Neural cell (in vitro differentiated cells): ENCODE measurements at regions not wholly inside any gene's neighbourhood (a gene's known extent, or its start where the extent isn't known, plus 50 kb on each side); places are given as distances from the start of the nearest gene placed in this dataset.

Source experiments
- H2AFZ ChIP-seq: fragments of 200-600, 300-800 bp; sonication (generic), shearing (Covaris generic); 2 replicates; pipeline ENCODE4 v1.6.0; 2014; ENCODE audit warnings: low read depth, mild to moderate bottlenecking, antibody characterized with exemption, low read length, moderate library complexity
- H3F3A ChIP-seq: fragments of 200-600 bp; shearing (Covaris generic); 2 replicates; pipeline ENCODE4 v1.6.1; 2016; ENCODE audit warnings: mild to moderate bottlenecking, moderate library complexity, mixed read lengths, antibody characterized with exemption, low read length; ENCODE audit not compliant: insufficient read depth, poor library complexity, severe bottlenecking
- H3K27ac ChIP-seq: fragments of 200-600, 300-800 bp; sonication (generic), shearing (Covaris generic); 2 replicates; pipeline ENCODE4 v1.5.1; 2014; ENCODE audit warnings: mild to moderate bottlenecking, low read length, moderate library complexity
- H3K27me3 ChIP-seq: fragments of 300-800, 200-600 bp; sonication (generic), shearing (Covaris generic); 2 replicates; pipeline ENCODE4 v1.6.0; 2014; ENCODE audit warnings: mild to moderate bottlenecking, low read depth, low read length, moderate library complexity; ENCODE audit not compliant: insufficient read depth
- H3K36me3 ChIP-seq: fragments of 300-800, 200-600 bp; sonication (generic), shearing (Covaris generic); 2 replicates; pipeline ENCODE4 v1.5.1; 2014; ENCODE audit warnings: mild to moderate bottlenecking, antibody characterized with exemption, low read length, moderate library complexity; ENCODE audit not compliant: insufficient read depth
- H3K4me2 ChIP-seq: fragments of 300-800, 200-600 bp; sonication (generic), shearing (Covaris generic); 2 replicates; pipeline ENCODE4 v1.6.0; 2014; ENCODE audit warnings: mild to moderate bottlenecking, low read length
- H3K4me3 ChIP-seq: fragments of 300-800, 200-600 bp; sonication (generic), shearing (Covaris generic); 2 replicates; pipeline ENCODE4 v1.5.1; 2014; ENCODE audit warnings: mild to moderate bottlenecking, low read length, moderate library complexity
- H3K79me2 ChIP-seq: fragments of 200-600 bp; shearing (Covaris generic); replicated peaks from 2 replicates; pipeline ENCODE4 v1.6.0; 2014; ENCODE audit warnings: mild to moderate bottlenecking, low read length, moderate library complexity; ENCODE audit not compliant: insufficient read depth
- H3K9ac ChIP-seq: fragments of 300-800, 200-600 bp; sonication (generic), shearing (Covaris generic); 2 replicates; pipeline ENCODE4 v1.6.1; 2016; ENCODE audit warnings: mild to moderate bottlenecking, low read length, mixed read lengths
- H3K9me2 ChIP-seq: fragments of 200-600 bp; shearing (Covaris generic); 2 replicates; pipeline ENCODE4 v1.6.1; 2016; ENCODE audit warnings: mild to moderate bottlenecking, low read length, mixed read lengths; ENCODE audit not compliant: insufficient read depth
- H3K9me3 ChIP-seq: fragments of 200-600, 300-800 bp; sonication (generic), shearing (Covaris generic); 2 replicates; pipeline ENCODE4 v1.6.1; 2016; ENCODE audit warnings: mild to moderate bottlenecking, mixed run types, low read length, moderate library complexity, mixed read lengths
- H4K20me1 ChIP-seq: fragments of 200-600 bp; shearing (Covaris generic); 2 replicates; pipeline ENCODE4 v1.6.1; 2016; ENCODE audit warnings: mild to moderate bottlenecking, mixed run types; ENCODE audit not compliant: insufficient read depth
- EP300 ChIP-seq: fragments of 450-650 bp; conservative IDR thresholded peaks from 2 replicates; pipeline ENCODE4 v1.6.1; 2014; ENCODE audit warnings: antibody characterized with exemption, mild to moderate bottlenecking, moderate library complexity; ENCODE audit not compliant: poor library complexity, severe bottlenecking
- EZH2 ChIP-seq: fragments of 200-600, 300-800 bp; shearing (Covaris generic), sonication (generic); IDR thresholded peaks from 2 replicates; pipeline ENCODE4 v1.6.1; 2014; ENCODE audit warnings: antibody characterized with exemption, low read length, borderline replicate concordance, mild to moderate bottlenecking; ENCODE audit not compliant: insufficient read depth, poor library complexity, severe bottlenecking
- MXI1 ChIP-seq: fragments of 450-650 bp; conservative IDR thresholded peaks from 2 replicates; pipeline ENCODE4 v1.6.1; 2014; ENCODE audit warnings: antibody characterized with exemption, mild to moderate bottlenecking; ENCODE audit not compliant: poor library complexity, severe bottlenecking
- POLR2AphosphoS5 ChIP-seq: IDR thresholded peaks from 2 replicates; pipeline ENCODE4 v1.6.1; 2012
- RAD21 ChIP-seq: fragments of 450-650 bp; conservative IDR thresholded peaks from 2 replicates; pipeline ENCODE4 v1.6.1; 2014; ENCODE audit warnings: antibody characterized with exemption, mild to moderate bottlenecking, moderate library complexity
- SMC3 ChIP-seq: fragments of 450-650 bp; conservative IDR thresholded peaks from 2 replicates; pipeline ENCODE4 v1.6.1; 2014; ENCODE audit warnings: antibody characterized with exemption, mild to moderate bottlenecking, moderate library complexity; ENCODE audit not compliant: poor library complexity
- TAF1 ChIP-seq: IDR thresholded peaks from 2 replicates; pipeline ENCODE4 v1.6.1; 2012; ENCODE audit warnings: low read depth
- TF ChIP-seq, protein P1 (sequence below): IDR thresholded peaks from 2 replicates; pipeline ENCODE4 v1.6.1; 2012; ENCODE audit warnings: borderline replicate concordance
- TF ChIP-seq, protein P2 (sequence below): fragments of 450-650 bp; IDR thresholded peaks from 2 replicates; pipeline ENCODE4 v1.5.1; 2014; ENCODE audit warnings: antibody characterized with exemption, mild to moderate bottlenecking, moderate library complexity; ENCODE audit not compliant: poor library complexity, severe bottlenecking

DNA sequence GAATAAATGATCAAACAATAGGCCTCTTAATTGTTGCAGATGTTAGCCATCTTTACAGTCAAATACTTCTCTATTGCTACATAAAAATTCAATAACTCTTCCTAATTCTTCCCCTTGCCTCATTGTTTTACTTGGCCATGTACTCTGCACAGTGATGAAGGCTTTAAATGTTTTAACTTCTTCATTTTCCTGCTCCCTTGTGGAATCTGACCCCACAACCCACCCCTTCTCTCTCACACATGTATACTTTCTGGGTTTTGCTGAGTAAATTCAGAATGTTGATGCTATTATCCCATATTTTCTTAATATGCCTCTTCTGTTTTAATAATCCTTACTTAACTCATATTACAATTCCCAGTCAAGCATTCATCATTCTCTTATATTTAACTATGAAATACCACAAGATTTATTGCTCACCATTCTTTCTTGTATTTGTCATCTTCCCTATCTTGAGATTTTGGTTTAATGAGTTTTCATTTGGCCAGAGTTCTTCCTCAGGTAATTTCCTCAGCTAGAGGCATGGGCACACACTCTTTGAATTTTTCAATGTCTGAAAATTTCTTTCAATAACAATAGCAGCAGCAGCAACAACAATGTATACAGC lies 327.8 kb upstream of the USP24 start:
- TF ChIP-seq, protein P1, sequence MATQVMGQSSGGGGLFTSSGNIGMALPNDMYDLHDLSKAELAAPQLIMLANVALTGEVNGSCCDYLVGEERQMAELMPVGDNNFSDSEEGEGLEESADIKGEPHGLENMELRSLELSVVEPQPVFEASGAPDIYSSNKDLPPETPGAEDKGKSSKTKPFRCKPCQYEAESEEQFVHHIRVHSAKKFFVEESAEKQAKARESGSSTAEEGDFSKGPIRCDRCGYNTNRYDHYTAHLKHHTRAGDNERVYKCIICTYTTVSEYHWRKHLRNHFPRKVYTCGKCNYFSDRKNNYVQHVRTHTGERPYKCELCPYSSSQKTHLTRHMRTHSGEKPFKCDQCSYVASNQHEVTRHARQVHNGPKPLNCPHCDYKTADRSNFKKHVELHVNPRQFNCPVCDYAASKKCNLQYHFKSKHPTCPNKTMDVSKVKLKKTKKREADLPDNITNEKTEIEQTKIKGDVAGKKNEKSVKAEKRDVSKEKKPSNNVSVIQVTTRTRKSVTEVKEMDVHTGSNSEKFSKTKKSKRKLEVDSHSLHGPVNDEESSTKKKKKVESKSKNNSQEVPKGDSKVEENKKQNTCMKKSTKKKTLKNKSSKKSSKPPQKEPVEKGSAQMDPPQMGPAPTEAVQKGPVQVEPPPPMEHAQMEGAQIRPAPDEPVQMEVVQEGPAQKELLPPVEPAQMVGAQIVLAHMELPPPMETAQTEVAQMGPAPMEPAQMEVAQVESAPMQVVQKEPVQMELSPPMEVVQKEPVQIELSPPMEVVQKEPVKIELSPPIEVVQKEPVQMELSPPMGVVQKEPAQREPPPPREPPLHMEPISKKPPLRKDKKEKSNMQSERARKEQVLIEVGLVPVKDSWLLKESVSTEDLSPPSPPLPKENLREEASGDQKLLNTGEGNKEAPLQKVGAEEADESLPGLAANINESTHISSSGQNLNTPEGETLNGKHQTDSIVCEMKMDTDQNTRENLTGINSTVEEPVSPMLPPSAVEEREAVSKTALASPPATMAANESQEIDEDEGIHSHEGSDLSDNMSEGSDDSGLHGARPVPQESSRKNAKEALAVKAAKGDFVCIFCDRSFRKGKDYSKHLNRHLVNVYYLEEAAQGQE: no peak
- TF ChIP-seq SMC3 (no peak), MXI1 (no peak), EP300 (no peak), RAD21 (no peak), TAF1 (no peak), POLR2AphosphoS5 (no peak), EZH2 (no peak)
- TF ChIP-seq, protein P2, sequence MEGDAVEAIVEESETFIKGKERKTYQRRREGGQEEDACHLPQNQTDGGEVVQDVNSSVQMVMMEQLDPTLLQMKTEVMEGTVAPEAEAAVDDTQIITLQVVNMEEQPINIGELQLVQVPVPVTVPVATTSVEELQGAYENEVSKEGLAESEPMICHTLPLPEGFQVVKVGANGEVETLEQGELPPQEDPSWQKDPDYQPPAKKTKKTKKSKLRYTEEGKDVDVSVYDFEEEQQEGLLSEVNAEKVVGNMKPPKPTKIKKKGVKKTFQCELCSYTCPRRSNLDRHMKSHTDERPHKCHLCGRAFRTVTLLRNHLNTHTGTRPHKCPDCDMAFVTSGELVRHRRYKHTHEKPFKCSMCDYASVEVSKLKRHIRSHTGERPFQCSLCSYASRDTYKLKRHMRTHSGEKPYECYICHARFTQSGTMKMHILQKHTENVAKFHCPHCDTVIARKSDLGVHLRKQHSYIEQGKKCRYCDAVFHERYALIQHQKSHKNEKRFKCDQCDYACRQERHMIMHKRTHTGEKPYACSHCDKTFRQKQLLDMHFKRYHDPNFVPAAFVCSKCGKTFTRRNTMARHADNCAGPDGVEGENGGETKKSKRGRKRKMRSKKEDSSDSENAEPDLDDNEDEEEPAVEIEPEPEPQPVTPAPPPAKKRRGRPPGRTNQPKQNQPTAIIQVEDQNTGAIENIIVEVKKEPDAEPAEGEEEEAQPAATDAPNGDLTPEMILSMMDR: no peak
- no peaks in the 10 kb centered on the region for H3K27me3 ChIP-seq

DNA sequence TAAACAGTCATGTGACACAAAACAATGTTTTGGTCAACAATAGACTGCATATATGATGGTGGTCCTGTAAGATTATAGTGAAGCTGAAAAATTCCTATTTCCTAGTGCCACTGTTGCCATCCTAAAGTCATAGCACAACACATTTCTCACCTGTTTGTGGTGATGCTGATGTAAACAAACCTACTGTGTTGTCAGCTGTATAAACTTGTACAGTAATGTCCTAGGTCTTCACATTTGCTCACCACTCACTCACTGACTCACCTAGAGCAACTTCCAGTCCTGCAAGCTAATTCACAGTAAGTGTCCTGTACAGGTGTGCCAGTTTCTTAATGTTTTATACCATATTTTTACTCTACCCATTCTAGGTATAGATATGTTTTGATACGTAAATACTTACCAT lies 326.1 kb upstream of the USP24 start:
- Histone ChIP-seq H3K9me2 (no peaks in the 10 kb centered on the region), H3K4me2 (no peak overlapping the region), H3K27ac (no peak overlapping the region), H3K27me3 (no peaks in the 10 kb centered on the region), H2AFZ (no peak overlapping the region), H3K9me3 (no peaks in the 10 kb centered on the region), H3K36me3 (no peaks in the 10 kb centered on the region), H3K4me3 (no peak overlapping the region), H4K20me1 (no peaks in the 10 kb centered on the region), H3F3A (no peaks in the 10 kb centered on the region), H3K9ac (no peak overlapping the region), H3K79me2 (no peaks in the 10 kb centered on the region)
- TF ChIP-seq POLR2AphosphoS5: no peak
- TF ChIP-seq TAF1: no peak
- TF ChIP-seq SMC3: no peak
- TF ChIP-seq, protein P2: no peak
- TF ChIP-seq, protein P1: no peak
- TF ChIP-seq MXI1: no peak
- no peak for TF ChIP-seq EP300
- TF ChIP-seq EZH2: no peak
- no peak for TF ChIP-seq RAD21

More for the DNA sequence above, 327.8 kb upstream of the USP24 start:
- H3K27ac ChIP-seq: no peak overlapping the region
- no peak overlapping the region for H3K4me3 ChIP-seq
- no peaks in the 10 kb centered on the region for H3K9me3 ChIP-seq
- H4K20me1 ChIP-seq: no peaks in the 10 kb centered on the region
- H3K4me2 ChIP-seq: no peak overlapping the region
- no peak overlapping the region for H2AFZ ChIP-seq
- no peaks in the 10 kb centered on the region for H3F3A ChIP-seq
- H3K9ac ChIP-seq: no peak overlapping the region
- H3K9me2 ChIP-seq: no peaks in the 10 kb centered on the region
- H3K79me2 ChIP-seq: no peaks in the 10 kb centered on the region
- no peaks in the 10 kb centered on the region for H3K36me3 ChIP-seq
